T-helper 22 cell (primary cell): ENCODE measurements at regions not wholly inside any gene's neighbourhood (a gene's known extent, or its start where the extent isn't known, plus 50 kb on each side); places are given as distances from the start of the nearest gene placed in this dataset.

ENCODE experiments used
- DNase-seq: peaks from one replicate; pipeline ENCODE4 v3.0.0-alpha.2; 2020; ENCODE audit warnings: low read depth

DNA sequence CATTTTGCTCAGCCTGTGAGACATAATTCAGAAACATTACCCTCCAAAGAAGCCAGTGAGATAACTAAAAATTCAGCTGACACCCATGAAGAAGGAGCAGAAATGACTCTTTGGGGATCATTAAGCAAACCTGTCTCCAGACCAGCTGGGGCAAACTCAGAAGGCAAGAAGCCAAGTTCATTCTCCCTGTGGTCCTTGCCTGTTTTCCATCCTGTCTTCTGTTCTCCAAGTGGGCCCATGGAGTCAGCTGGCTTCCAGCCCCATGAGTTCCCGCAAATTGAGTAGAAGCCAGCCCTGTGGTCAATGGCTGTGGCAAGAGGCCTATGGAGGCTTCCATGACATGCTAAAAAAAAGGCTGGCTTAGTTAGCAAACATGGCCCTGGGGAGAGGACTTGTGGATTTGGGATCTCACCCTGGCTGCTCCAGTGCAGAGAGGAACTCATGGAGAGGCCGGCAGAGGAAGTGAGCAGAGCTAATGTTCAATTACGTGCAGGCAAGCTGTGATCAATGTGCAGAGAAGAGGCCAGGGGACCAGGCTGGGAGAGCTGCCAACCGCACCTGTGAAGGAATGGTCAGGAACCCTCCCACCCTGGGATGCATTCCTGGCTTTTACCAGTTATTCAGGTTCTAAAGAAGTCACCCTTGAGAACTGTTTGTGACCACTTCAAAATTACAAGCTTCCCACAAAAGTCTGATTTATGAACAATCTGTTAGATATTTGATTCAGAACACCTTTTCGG lies 229.1 kb downstream of the TSHZ3 start:
- DNase-seq = no peak

DNA sequence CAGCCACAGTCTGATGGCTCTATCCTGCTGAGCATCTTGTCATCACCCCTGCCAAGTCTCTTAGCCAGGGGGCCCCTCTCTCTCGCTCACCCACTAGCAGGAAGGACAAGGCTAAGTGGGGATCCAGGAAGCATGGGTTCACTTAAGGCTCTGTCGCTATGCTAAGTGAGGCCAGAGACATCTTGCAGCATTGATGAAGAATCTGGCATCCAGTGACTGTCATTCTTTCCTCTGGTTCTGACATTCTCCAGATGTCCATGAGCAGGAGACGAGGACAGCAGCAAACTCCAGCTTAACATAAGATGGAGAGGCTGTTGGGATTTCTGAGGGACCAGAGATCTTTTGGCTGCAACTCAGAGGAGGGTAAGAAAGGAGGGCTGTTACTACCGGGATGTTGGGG lies 230.2 kb downstream of the TSHZ3 start:
- no peak for DNase-seq

DNA sequence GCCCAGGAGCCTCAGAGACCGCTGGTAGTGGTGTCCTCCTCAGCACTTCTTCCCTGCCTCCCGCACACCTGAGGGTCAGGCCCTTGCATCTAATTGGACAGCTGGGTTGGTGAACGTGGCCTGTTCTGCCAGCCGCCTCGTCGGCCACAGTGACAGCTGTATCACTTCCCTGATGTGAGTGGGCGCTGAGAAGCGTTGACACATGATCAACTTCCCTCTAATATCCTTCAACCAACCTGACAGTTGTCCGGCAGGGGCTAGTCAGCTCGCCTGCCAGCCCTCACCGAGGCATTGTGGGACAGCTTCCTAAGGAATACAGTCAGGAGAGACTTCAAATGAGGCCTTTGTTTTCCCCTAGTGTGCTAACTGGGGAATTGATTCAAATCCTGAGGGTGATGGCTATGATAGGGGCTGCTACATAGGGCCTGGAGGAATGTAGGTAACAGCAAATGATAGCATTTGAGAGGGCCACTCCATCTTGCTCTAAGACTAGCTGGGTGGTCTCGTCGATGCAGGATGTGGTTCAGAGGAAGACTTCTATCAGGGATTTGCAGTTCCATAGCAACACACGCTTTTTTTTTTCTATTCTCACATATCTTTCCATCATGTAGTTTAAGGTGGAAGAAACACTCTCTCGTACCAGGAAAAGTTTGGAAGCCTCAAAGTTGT lies 230.8 kb downstream of the TSHZ3 start:
- no peak for DNase-seq

DNA sequence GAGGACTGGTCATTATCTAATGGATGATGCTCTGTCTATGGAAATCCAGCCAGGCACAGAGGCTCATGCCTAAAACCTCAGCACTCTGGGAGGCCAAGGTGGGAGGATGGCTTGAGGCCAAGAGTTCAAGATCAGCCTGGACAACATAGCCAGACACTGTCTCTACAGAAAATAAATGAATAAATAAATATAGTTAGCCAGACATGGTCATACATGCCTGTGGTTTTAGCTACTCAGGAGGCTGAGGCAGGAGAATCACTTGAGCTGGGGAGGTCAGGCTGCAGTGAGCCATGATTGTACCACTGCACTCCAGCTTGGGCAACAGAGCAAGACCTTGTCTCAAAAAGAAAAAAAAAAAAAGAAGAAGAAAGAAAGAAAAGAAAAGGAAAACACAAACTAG lies 234.7 kb downstream of the TSHZ3 start:
- no peak for DNase-seq

DNA sequence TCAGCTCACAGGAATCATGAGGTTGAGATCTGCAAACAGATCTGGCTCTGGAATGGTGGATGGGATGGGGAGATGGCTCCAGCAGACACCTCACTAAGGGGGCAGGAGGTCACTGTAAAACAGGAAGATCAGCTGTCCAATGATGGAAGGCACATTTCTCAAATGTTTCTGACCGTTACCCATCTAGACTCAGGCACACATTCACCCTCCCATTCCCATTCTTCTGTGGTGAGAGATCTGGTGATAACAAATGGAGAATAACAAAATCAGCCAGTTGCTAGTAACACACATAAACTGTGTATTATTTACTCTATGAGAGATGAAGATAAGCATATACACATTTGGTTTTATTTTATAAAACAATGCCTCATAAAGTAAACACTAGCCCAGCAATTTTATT lies 235.9 kb downstream of the TSHZ3 start:
- no peak for DNase-seq

DNA sequence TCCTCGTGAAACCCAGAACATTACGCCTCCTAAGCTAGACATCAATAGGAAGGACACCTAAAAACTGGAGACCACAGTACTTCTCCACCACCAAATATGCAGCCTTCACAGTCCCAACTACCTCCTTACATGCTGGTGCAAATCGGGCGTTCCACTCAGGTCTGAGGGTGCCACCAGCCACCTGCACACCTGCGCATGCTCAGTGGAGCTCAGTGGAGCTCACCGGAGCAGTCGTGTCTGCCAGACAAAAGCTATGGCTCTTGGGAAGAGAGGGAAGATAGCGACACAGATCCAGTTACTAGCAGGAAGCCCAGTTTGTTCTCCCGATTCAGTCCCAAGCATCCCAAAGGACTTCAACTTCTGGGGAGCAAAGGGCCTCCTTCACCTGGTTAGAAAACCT lies 237.1 kb downstream of the TSHZ3 start:
- no peak for DNase-seq

DNA sequence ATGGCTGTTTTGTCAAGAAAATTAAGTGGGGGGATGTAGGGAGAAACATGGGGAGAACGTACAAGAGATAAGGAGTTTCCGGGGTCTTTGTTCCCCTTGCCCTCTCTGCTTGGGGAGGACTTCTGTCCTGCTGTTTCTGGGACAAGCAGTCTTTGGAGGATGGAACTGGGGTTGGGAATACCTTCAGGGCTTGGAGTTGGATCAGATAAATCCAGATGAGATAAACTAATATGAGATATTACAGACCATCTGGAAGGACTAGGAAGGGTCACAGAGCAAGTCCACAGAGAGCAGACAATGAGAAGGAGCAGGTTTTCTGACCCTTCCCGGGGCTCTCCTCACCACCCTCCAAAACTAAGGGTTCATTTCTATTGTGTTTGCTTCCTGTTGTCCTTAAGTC lies 237.5 kb downstream of the TSHZ3 start:
- no peak for DNase-seq

DNA sequence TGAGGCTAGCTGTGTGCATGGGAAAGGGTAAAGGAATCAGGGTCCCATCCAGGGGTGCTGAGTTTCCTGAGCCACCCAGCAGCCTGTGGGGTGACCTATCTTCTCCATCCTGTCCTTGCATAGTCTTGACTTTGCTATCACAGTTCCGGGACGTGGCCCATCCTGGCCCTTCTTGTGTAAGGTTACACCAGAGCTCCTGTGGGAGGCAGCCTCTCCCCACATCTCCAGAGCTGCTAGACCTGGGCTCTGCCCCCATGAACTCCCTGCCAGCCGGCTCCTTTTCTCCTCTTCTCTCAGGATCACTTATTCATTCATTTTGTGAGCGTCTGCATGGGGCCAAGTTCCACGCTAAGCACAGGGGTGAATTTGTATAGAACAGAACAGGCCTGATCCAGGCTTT lies 238.9 kb downstream of the TSHZ3 start:
- DNase-seq = no peak

DNA sequence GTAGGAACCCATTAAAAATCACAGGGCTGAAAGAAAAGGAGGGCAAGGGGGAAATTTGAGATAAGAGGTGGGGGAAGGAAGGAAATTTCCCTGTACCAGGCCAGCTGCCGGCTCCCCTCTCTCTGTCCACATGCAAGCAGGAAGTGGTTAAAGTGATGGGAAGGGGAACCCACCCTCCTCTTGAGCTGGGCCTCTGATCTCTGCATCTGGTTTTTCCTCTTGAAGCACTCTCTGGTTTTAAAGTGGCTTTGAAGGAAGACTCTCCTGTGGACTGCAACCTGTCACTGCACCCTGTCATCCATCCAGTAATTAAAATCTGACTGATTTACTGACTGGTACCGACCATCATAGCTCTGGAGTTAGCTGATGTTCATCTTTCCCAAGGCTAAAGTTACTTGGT lies 239.6 kb downstream of the TSHZ3 start:
- no peak for DNase-seq

DNA sequence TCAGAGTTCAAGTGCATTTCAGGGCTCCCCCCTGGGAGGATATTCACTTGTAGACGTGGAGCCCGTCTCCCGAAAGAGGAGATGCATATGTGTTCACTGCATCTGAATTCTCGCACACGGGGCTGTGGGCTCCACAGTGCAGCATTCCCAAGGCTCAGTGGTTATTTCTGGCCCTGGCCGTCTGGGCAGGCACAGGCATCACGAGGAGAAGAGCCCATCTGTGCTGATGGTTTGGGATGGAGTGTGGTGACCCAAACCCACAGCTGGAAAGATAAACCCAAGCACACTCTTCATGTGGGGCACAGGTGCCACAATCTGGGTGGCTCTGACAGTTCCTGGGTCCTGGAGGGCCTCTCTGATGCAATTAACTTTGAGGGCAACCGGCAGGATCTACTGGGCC lies 242.1 kb downstream of the TSHZ3 start:
- DNase-seq = no peak

DNA sequence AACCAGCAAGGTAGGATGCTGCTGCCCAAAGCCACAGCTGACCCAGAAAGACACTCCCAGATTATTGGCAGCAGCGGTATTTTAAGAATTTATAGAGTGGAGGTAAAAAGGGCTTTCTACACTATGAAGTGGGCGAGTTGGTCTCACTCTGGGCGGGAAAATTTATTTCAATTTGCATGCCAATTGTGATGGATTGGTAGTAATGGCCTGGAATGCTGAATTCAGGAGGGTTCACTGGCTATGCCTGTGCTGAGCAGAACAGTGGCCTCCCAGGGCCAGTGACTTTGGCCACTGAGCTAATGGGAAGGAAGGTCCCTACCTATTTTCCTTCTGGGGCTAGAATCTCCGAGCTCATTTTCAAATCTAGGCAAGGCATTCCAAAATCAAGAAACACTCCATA lies 243.5 kb downstream of the TSHZ3 start:
- DNase-seq = no peak

DNA sequence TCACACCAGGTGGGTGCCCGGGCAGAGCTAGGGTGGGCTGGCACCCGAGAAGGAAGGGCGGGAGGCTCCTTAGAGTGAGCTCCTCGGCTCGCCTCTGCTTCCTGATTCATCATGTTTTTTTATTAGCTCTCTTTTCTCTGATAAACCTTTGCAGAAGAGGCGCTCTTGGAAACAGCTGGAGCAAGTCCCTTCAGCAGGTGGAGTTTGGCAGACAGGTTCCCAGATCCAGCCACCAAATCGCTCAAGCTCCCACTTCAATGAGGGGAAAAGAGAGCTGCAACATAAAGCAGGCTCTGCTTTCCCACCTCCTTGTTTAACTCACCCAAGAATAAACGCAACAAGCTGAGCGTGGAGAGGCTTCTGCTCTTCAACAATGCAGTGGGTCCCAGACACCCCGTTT lies 244.8 kb downstream of the TSHZ3 start:
- no peak for DNase-seq

DNA sequence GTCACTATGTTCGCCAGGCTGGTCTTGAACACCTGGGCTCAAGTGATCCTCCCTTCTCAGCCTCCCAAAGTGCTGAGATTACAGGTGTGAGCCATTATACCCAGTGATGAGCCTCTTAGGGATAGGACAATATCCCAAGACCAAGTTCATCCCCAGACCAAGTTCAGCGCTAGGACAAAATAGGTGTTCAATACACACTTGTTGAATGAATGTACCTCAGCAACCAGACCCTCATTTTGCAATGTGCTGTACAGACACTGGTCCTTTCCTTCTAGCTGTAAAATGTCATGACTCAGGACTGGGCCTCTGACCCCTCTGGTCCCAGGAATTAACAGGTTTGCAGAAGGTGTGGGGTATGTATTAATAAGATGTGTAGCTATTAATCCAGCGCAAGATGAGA lies 246.0 kb downstream of the TSHZ3 start:
- no peak for DNase-seq

DNA sequence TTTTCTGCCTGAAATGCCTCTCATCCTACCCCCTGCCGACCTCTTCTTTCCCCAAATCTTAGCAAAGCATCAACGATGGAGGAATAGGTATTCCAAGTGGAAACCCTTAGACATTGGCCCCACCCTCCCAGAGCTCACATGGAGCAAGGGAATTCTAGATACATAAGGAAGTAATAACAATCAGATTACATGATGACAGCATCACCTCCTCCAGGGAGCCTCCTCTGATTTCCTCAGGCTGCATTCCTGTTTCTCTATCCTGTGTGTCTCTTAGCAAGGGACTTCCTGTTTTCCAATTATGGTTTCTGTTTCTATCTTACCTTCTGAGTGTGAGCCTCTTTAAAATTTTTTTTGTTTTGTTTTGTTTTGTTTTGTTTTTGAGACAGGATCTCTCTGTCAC lies 246.6 kb downstream of the TSHZ3 start:
- DNase-seq = no peak

DNA sequence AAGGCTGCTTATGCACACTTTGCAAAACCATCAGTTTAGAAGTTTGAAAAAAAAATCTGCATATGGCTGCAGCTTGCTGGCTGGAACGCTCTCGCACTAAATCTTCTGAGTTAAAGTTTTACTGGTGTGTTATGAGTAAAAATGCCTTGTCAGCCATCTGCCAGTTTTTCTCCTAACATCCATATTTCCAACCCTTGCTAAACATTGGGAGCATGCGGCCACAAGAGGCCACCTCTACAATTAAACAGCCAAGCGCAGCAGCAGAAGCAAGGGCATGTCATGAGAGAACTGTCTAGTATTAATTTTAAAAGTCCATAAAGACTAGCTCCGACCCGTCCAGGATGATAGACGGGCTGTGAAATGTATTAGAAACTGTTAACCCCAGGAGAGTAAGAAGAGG lies 248.3 kb downstream of the TSHZ3 start:
- no peak for DNase-seq

DNA sequence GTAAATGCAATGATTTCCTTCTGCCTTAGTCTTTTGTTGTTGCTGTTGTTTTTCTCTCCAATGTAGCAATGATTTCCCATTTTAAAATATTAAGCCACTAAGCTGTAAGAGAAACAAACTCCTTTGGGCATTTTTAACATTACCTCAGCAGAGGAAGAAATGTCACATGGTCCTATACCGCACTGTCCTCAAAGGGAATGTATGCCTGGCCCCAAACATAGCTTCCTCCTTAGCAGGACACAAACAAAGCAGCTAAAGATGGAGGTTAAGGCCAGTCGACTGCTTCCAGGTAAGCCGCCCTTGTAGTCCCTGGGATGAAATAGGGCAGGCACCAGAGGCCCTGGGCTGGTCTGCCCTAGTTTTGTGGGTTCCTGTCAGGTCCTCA lies 249.0 kb downstream of the TSHZ3 start:
- DNase-seq = no peak

DNA sequence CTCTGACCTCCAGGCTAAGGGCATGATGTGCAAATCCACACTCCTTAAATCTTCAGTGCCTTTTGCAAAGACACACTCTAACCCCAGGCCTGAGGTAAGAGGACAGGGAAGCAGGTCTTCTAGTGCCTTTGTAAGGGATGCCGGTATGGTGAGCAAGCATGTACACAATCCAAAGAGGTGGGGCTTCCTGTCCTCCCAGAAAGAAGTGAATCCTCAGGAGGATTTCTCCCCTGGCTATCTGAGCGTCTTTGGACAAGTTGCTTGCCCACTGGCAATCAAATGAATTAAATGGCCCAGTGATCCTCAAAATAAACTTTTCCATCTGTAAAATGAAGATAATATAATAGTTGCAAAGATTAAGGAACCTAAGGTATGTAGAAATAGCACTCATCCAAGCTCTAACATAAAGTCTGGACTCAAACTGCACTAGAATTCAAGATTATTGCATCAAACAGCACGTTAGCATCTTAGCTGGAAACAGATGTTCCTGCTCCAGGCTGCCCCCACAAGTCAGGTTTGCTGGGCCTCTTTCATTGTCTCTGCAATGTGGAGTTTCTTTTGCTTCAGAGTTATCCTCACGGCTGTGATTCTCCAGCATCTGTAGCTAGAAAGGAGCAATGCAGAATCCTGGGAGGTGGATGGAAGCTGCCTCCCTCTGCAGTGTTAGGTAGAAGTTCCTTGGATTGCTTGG lies 249.6 kb downstream of the TSHZ3 start:
- no peak for DNase-seq

DNA sequence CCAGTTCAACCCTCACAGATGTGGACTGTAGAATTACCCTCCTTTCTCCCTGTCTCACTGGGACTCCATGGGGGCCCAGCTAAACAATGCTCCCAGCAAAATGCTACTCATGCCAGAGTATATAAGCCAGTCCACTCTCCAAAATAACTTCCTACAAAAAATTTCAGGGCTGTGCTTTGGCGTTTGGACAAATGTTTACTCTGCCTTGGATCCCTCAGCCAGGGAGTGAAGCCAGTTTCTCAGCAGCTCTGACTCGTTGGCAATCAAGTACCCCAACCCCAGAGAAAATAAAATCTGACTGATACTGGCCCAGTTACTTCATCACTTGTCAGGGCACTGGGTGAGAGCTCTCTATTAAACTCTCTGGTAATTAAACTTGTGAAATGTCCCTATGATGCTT lies 250.4 kb downstream of the TSHZ3 start:
- DNase-seq = no peak

DNA sequence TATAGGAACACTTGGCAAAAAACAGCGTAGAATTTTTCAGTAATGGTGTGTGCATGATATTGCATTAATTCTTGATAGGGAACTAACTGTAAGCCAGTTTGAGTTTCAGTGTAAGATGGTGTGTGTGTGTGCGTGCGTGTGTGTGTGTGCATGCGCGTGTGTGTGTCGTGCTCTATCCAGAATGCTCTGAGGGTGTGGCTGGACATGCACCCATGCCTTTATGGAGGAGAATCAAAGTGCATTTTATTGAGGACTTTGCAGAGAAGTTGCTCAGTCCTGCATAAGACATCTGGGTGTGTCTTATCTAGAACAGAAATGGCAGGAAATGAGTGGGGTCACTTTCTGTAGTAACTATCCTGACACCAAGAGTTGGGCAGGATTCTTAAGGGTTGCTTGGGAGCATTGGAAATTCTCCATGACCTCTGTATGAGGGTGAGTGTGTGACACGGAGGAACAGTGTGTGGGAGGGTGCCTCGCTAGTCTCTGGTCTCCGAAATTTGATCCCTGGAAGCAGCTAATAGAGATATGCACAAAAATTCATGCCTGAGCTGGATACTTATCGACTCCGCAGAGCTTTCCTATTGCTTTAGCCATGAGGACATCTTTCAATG lies 252.2 kb downstream of the TSHZ3 start:
- DNase-seq = no peak

DNA sequence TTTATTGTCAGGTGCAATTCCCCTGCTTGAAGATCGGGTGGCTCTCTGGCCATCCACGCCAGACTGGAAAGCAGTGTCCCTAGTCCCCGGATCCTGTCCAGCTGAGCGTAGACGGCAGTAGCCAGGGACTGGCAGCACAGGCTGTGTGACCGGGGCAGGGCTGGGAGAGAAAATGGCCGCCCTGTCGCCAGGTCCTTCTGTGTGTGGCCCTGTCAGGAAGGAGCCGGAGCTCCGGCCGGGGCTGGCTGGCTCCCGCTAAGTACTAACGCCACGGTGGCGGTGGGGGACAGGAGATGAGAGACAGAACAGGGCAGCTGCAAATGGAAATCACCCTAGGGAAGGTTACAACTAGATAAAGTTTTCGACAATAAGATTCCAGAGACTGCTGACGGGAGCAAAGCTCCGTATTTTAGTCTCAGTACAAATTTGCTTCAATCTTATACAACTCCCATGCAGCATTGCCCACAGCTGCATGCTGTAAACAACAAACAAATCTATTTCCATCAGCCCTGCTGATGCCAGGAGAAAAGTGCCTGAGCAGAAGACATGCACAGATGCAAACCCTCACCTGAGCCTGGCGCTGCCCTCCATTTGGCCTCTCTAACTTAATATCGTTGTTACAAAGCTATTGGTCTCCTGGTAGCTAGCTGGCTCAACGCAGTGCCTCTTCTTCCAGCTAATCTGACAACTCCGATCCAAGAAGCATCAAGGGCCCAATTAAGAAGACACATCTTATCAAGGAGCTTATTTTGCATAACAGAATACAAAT lies 253.0 kb downstream of the TSHZ3 start:
- no peak for DNase-seq

DNA sequence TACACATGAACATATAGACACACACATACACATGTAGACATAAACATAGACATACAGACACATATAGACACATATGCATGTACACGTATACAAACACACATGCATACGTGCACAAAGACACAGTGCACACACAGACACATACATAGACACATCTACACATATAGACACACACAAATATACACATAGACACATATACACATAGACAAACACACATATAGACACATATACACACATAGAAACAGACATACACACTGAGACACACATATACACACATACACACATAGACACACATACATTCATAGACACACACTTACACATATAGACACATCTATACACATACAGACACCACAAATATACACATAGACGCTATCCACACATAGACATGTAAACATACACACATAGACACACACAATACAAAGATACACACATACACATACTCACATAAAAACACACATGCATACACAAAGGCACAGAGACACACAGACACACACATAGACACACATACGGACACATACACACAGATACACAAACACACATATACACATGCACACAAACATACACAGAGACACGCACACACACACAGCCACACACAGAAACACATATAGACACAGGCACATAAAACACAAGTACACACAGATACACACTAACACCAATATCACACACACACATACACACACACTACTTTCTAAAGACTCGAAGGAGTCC lies 254.0 kb downstream of the TSHZ3 start:
- no peak for DNase-seq

DNA sequence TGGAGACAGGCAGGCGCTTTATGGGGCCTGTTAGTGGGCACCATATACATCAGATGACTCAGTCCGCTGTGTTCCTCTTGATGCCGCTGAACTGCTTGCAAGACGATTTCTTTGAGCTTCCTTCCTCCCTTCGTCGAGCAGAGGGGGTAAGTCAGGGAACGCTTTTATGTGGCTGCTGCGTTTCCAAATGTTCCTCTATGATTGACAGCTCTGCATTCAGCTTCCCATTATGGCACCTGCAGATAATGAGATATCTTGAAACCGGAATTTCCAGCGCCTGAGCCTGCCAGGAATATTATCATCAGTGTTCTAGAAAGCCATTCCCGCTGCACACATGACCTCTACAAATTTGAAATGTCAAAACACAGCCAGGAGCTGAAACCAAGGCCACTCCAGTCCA lies 257.0 kb downstream of the TSHZ3 start:
- no peak for DNase-seq
